ENCODE measurements at regions not wholly inside any gene's neighbourhood (a gene's known extent, or its start where the extent isn't known, plus 50 kb on each side); places are given as distances from the start of the nearest gene placed in this dataset.

DNA sequence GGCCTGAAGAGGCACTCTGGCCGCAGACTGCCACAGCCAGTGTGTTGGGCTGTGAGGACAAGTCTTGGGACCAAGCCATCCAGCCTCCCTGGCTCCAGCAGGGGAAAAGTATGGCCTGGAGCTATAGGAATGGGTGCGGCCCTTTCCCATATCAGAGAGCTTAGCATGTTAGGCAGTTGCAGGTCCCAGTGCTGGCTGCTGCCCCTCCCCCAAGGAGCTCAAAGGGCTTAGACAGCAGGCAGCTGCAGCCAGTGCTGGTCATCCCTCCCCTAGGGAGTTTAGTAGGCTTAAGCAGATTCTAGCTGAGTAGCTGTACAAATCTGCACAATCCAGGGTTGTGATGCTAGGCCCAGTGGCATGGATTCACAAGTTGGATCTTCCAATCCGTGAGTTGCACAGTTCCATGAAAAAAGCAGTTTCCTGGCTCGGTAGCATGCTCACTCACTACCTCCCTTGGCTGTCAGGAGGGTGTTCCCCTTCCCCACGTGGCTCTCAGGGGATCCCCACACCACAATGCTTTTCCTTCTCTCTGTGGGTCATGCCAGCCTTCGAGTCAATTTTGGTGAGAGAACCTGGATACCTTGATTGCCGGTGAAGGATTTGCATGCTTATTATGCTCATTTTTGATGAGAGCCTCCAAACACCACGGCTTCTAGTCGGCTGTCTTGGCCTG lies 1490.8 kb downstream of the BRINP3 start:
- Histone ChIP-seq H3K4me1 (ENCODE audit: insufficient read depth) (no peaks in the 10 kb centered on the region), H3K4me3 (no peak overlapping the region), H3K9ac (no peak overlapping the region), H3K79me2 (ENCODE audit: insufficient read depth) (no peaks in the 10 kb centered on the region), H3K9me2 (ENCODE audit: insufficient read depth) (no peaks in the 10 kb centered on the region), H3K9me3 (ENCODE audit: low read depth) (no peaks in the 10 kb centered on the region), H2AFZ (no peak overlapping the region), H3K27ac (no peak overlapping the region), H4K20me1 (ENCODE audit: insufficient read depth) (no peaks in the 10 kb centered on the region), H3K36me3 (ENCODE audit: low read depth) (no peaks in the 10 kb centered on the region), H3K4me2 (ENCODE audit: unreplicated experiment) (no peak overlapping the region), H3F3A (ENCODE audit: insufficient read depth) (no peaks in the 10 kb centered on the region), H3K27me3 (replicated peaks; ENCODE audit: insufficient read depth) (no peaks in the 10 kb centered on the region)
- in situ Hi-C loops (cut with MboI): no loop called here
- TF ChIP-seq EZH2phosphoT487 (IDR thresholded peaks at IDR 0.05; ENCODE audit: insufficient read depth, low read depth) (no peak), EZH2 (IDR thresholded peaks at IDR 0.05; ENCODE audit: insufficient read depth, poor library complexity, severe bottlenecking) (no peak)
- WGBS, 2 experiments (ENCODE audit: low coverage in 1 of 2, low lambda C conversion rate in 2 of 2, missing lambda C conversion rate in 2 of 2): 19 to 27% methylated on average over 9 of the region's 9 CpGs
- no peak for DNase-seq

DNA sequence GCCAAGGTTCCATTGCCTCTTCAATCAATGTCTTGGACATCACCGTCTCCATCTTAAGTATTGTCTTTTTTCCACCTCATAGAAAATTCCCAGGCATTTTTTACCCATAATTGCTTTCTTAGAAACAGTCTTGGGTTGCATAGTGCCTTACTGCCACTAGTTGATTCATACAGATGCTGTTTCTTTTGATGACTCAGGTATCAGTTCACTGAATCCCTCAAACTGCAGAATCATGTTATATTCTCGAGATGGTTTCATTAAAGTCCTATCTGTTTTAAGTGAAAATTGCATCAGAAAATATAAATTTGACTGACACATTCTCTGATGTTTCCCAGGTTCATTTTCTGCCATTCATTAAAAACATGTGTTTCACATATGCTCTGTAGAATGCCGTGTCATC lies 1489.1 kb downstream of the BRINP3 start:
- in situ Hi-C loops (cut with MboI): no loop called here
- Histone ChIP-seq H3K4me1 (ENCODE audit: insufficient read depth) (no peaks in the 10 kb centered on the region), H3K36me3 (ENCODE audit: low read depth) (no peaks in the 10 kb centered on the region), H4K20me1 (ENCODE audit: insufficient read depth) (no peaks in the 10 kb centered on the region), H3K4me3 (no peak overlapping the region), H3K9me2 (ENCODE audit: insufficient read depth) (no peaks in the 10 kb centered on the region), H3K27ac (no peak overlapping the region), H3K4me2 (ENCODE audit: unreplicated experiment) (no peak overlapping the region), H3K9ac (no peak overlapping the region), H3K9me3 (ENCODE audit: low read depth) (no peaks in the 10 kb centered on the region), H3F3A (ENCODE audit: insufficient read depth) (no peaks in the 10 kb centered on the region), H3K27me3 (replicated peaks; ENCODE audit: insufficient read depth) (no peaks in the 10 kb centered on the region), H2AFZ (no peak overlapping the region), H3K79me2 (ENCODE audit: insufficient read depth) (no peaks in the 10 kb centered on the region)
- WGBS, 2 experiments (ENCODE audit: low coverage in 1 of 2, low lambda C conversion rate in 2 of 2, missing lambda C conversion rate in 2 of 2): 2% methylated on average over 3 of the region's 3 CpGs
- DNase-seq: no peak
- TF ChIP-seq EZH2 (IDR thresholded peaks at IDR 0.05; ENCODE audit: insufficient read depth, poor library complexity, severe bottlenecking) (no peak), EZH2phosphoT487 (IDR thresholded peaks at IDR 0.05; ENCODE audit: insufficient read depth, low read depth) (no peak)

DNA sequence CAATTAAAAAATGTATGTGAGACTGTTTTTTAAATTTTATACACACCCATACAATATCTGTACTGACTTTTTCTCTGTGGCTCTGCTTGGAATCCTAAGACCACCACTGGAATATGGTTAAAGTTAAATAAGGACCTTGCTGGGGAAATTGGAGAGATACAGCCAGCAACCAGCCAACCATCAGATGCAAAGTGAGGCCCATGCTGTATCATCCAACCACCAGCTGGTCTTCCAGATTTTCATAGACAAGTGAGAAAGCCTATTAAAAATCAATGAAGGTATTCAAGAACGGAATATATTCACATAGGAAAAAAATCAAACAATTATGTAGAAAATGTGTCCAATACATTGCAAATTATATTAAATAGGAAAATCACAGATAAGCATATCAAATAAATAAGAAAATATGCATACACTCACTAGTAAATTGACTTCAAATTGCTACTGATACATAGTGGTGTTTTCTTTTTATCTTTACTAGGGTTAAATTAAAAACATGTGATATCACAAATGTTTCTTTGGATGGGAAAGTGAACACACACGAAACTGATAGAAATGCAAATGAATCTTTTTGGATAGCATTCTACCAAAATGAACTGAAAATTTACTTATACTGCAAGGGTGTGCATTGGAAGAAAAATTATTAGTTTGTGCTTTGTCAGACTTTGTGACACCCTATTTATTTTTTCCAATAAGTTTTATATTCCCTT lies 1486.3 kb downstream of the BRINP3 start:
- no peak overlapping the region for H3K4me3 ChIP-seq
- in situ Hi-C loops (cut with MboI): no loop called here
- no peaks in the 10 kb centered on the region for H3K4me1 ChIP-seq (ENCODE audit: insufficient read depth)
- H3K36me3 ChIP-seq (ENCODE audit: low read depth): no peaks in the 10 kb centered on the region
- H3K9me3 ChIP-seq (ENCODE audit: low read depth): no peaks in the 10 kb centered on the region
- H3K9me2 ChIP-seq (ENCODE audit: insufficient read depth): no peaks in the 10 kb centered on the region
- H3K4me2 ChIP-seq (ENCODE audit: unreplicated experiment): no peak overlapping the region
- no peak overlapping the region for H3K27ac ChIP-seq
- H4K20me1 ChIP-seq (ENCODE audit: insufficient read depth): no peaks in the 10 kb centered on the region
- no peaks in the 10 kb centered on the region for H3K27me3 ChIP-seq (replicated peaks; ENCODE audit: insufficient read depth)
- no peaks in the 10 kb centered on the region for H3F3A ChIP-seq (ENCODE audit: insufficient read depth)
- H3K9ac ChIP-seq: no peak overlapping the region
- no peak for TF ChIP-seq EZH2 (IDR thresholded peaks at IDR 0.05; ENCODE audit: insufficient read depth, poor library complexity, severe bottlenecking)
- TF ChIP-seq EZH2phosphoT487 (IDR thresholded peaks at IDR 0.05; ENCODE audit: insufficient read depth, low read depth): no peak
- H2AFZ ChIP-seq: no peak overlapping the region
- 6 to 12% methylated on average over 2 of the region's 2 CpGs for WGBS, 2 experiments (ENCODE audit: low coverage in 1 of 2, low lambda C conversion rate in 2 of 2, missing lambda C conversion rate in 2 of 2)
- no peaks in the 10 kb centered on the region for H3K79me2 ChIP-seq (ENCODE audit: insufficient read depth)
- DNase-seq: no peak

DNA sequence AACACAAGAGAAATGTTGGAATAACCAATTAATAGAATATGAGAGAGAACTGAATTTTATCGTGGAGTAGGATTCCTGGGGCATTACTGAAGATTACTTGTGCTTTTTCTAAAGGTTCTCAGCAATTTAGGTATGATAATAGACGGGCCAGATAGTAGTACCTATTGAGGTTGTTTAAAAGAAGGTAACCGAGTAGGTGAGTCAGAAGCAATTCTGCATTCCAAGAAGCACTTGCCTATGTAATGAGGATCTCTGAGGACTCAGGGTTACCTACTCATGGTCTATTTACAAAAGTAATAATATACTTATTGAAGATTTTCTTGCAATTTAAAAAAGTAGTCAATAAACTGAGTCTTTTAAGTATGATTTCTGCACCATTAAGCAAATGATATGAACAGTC lies 1469.8 kb downstream of the BRINP3 start:
- in situ Hi-C loops (cut with MboI): no loop called here
- 9 to 12% methylated on average over 3 of the region's 3 CpGs for WGBS, 2 experiments (ENCODE audit: low coverage in 1 of 2, low lambda C conversion rate in 2 of 2, missing lambda C conversion rate in 2 of 2)

More for the DNA sequence above, 1469.8 kb downstream of the BRINP3 start:
- Histone ChIP-seq H3K36me3 (ENCODE audit: low read depth) (no peaks in the 10 kb centered on the region), H3K79me2 (ENCODE audit: insufficient read depth) (no peaks in the 10 kb centered on the region), H3K9me2 (ENCODE audit: insufficient read depth) (no peaks in the 10 kb centered on the region), H3K27me3 (replicated peaks; ENCODE audit: insufficient read depth) (no peaks in the 10 kb centered on the region), H3K9ac (no peak overlapping the region), H3K4me3 (no peak overlapping the region), H3K4me1 (ENCODE audit: insufficient read depth) (no peaks in the 10 kb centered on the region), H3K4me2 (ENCODE audit: unreplicated experiment) (no peak overlapping the region), H3K27ac (no peak overlapping the region), H4K20me1 (ENCODE audit: insufficient read depth) (no peaks in the 10 kb centered on the region), H2AFZ (no peak overlapping the region), H3K9me3 (ENCODE audit: low read depth) (no peaks in the 10 kb centered on the region), H3F3A (ENCODE audit: insufficient read depth) (no peaks in the 10 kb centered on the region)
- TF ChIP-seq EZH2 (IDR thresholded peaks at IDR 0.05; ENCODE audit: insufficient read depth, poor library complexity, severe bottlenecking) (no peak), EZH2phosphoT487 (IDR thresholded peaks at IDR 0.05; ENCODE audit: insufficient read depth, low read depth) (no peak)
- no peak for DNase-seq
